ENCODE measurements at regions not wholly inside any gene's neighbourhood (a gene's known extent, or its start where the extent isn't known, plus 50 kb on each side); places are given as distances from the start of the nearest gene placed in this dataset.

DNA sequence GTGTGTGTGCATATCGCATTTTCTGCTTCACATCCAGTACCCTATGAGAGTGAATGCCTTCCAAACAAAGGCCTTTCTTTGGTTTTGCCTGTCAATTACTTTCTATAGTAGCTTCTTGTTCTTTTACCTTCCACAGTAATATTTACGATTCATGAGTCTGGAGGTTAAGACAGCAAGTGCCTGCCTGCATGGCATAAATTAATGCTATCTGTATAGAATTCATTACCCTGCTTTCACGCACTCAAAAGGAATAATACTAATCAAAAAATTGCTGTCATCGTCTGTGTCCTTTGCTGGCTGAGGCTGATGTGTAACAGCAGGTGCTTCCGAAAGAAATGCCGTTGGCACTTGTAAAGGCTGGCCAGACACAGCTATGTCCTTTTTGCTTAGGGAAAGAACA, 1304.4 kb upstream of the CDH6 start:
- H3K9me3 Mint-ChIP-seq = no peaks in the 10 kb centered on the region
- H3K4me1 Mint-ChIP-seq = no peaks in the 10 kb centered on the region
- no peaks in the 10 kb centered on the region for H3K27me3 Mint-ChIP-seq (ENCODE audit: low read depth)
- H3K4me3 Mint-ChIP-seq = no peak overlapping the region
- TF ChIP-seq, protein P1, sequence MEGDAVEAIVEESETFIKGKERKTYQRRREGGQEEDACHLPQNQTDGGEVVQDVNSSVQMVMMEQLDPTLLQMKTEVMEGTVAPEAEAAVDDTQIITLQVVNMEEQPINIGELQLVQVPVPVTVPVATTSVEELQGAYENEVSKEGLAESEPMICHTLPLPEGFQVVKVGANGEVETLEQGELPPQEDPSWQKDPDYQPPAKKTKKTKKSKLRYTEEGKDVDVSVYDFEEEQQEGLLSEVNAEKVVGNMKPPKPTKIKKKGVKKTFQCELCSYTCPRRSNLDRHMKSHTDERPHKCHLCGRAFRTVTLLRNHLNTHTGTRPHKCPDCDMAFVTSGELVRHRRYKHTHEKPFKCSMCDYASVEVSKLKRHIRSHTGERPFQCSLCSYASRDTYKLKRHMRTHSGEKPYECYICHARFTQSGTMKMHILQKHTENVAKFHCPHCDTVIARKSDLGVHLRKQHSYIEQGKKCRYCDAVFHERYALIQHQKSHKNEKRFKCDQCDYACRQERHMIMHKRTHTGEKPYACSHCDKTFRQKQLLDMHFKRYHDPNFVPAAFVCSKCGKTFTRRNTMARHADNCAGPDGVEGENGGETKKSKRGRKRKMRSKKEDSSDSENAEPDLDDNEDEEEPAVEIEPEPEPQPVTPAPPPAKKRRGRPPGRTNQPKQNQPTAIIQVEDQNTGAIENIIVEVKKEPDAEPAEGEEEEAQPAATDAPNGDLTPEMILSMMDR (IDR thresholded peaks at IDR 0.05; ENCODE audit: unreplicated experiment in 3 of 3) = no peak
- no peaks in the 10 kb centered on the region for H3K36me3 Mint-ChIP-seq (ENCODE audit: low read depth)
- H3K27ac Mint-ChIP-seq = no peak overlapping the region

DNA sequence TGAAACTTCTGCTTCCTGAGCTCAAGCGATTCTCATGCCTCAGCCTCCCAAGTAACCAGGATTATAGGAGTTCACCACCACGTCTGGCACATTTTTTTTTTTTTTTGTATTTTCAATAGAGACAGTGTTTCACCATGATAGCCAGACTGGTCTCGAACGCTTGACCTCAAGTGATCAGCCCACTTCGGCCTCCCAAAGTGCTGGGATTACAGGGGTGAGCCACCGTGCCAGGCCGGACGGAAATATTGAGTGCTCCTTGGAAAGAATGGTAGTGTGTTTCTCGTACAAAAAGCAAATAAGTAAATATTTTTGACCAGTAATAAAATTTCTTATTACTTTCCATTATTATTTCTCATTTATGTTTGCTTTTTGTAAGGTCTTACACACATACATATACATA, 1307.9 kb upstream of the CDH6 start:
- Mint-ChIP-seq H3K9me3 (no peaks in the 10 kb centered on the region), H3K27ac (no peak overlapping the region), H3K36me3 (ENCODE audit: low read depth) (no peaks in the 10 kb centered on the region), H3K4me3 (no peak overlapping the region), H3K4me1 (no peaks in the 10 kb centered on the region), H3K27me3 (ENCODE audit: low read depth) (no peaks in the 10 kb centered on the region)
- TF ChIP-seq, protein P1 (IDR thresholded peaks at IDR 0.05; ENCODE audit: unreplicated experiment in 3 of 3) = no peak

DNA sequence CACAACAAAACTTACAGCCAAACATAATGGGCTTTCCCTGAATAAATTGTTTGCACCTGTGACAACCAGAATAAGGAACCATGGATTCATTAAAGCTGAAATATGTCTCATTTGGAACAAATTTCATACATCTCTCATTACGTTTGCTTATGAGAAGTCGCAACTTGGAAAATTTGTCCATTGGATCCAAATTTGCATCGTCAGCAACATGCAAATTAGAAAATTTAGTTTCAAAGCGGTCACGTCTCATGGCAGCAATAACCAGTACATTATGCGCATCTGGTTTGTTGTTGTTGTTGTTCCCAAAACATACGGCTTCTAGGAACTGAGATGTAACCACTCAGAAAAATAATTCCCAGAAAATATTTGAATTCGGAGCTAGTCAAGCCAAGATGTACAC, 1311.5 kb upstream of the CDH6 start:
- Mint-ChIP-seq H3K4me1 (no peaks in the 10 kb centered on the region), H3K9me3 (no peaks in the 10 kb centered on the region), H3K36me3 (ENCODE audit: low read depth) (no peaks in the 10 kb centered on the region), H3K27me3 (ENCODE audit: low read depth) (no peaks in the 10 kb centered on the region), H3K4me3 (no peak overlapping the region), H3K27ac (no peak overlapping the region)
- TF ChIP-seq, protein P1 (IDR thresholded peaks at IDR 0.05; ENCODE audit: unreplicated experiment in 3 of 3) = no peak

DNA sequence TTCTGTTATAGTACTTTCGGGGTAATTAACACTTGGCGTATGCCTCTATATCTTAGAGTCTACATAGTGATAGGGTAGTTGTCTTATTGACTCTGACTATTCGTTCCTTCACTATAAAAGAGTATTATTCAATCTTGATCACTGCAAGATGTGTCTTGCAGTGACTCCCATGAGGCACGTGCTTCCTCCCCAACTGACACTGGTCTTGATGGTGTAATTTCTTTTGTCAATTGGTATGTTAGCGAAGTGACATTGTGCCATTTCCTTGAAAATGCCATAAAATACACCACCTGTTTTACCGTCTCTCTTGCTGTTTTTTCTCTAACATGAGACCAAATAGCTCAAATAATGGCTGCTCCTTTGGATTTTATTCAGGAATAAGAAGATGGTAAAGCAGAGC, 1314.1 kb upstream of the CDH6 start:
- no peaks in the 10 kb centered on the region for H3K4me1 Mint-ChIP-seq
- H3K9me3 Mint-ChIP-seq = no peaks in the 10 kb centered on the region
- TF ChIP-seq, protein P1 (IDR thresholded peaks at IDR 0.05; ENCODE audit: unreplicated experiment in 3 of 3) = no peak
- no peaks in the 10 kb centered on the region for H3K27me3 Mint-ChIP-seq (ENCODE audit: low read depth)
- H3K36me3 Mint-ChIP-seq (ENCODE audit: low read depth) = no peaks in the 10 kb centered on the region
- H3K27ac Mint-ChIP-seq = no peak overlapping the region
- no peak overlapping the region for H3K4me3 Mint-ChIP-seq

DNA sequence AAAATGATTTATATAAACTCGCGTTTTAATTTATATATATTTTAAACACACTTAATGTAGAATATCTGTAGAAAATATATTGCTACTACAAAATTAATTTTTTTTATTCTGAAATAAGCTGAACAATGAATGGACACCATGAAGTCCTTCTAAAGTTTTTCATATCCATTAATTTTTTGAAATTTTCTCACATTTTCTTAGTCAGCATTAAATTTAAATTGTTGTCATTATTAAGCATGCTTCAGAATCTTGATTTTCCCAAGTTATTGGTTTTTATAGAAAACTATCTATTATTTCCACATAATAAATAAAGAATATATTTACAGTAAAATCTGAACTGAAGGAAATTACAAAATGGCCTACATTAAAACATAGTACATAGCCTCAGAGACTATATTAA, 1314.9 kb upstream of the CDH6 start:
- H3K27me3 Mint-ChIP-seq (ENCODE audit: low read depth) = no peaks in the 10 kb centered on the region
- H3K4me3 Mint-ChIP-seq = no peak overlapping the region
- TF ChIP-seq, protein P1 (IDR thresholded peaks at IDR 0.05; ENCODE audit: unreplicated experiment in 3 of 3) = no peak
- no peaks in the 10 kb centered on the region for H3K36me3 Mint-ChIP-seq (ENCODE audit: low read depth)
- no peak overlapping the region for H3K27ac Mint-ChIP-seq
- H3K4me1 Mint-ChIP-seq = no peaks in the 10 kb centered on the region
- H3K9me3 Mint-ChIP-seq = no peaks in the 10 kb centered on the region

DNA sequence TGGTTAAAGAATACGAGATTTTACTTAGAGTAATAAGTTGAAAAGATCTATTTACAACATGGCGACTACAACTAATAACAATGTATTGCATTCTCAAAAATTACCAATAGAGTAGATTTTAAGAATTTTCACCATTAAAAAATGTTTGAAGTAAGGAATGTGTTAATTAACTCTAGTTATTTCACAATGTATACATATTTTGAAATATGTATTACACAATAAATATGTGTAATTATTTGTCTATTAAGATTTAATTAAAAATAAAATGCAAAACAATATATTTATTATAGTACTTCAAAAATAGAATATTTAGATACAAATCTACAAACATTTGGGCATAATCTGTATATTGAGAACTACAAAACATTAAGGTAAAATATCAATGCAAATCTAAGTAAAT, 1326.3 kb upstream of the CDH6 start:
- Mint-ChIP-seq H3K36me3 (ENCODE audit: low read depth) (no peaks in the 10 kb centered on the region), H3K9me3 (no peaks in the 10 kb centered on the region), H3K4me3 (no peak overlapping the region), H3K27ac (no peak overlapping the region), H3K4me1 (no peaks in the 10 kb centered on the region), H3K27me3 (ENCODE audit: low read depth) (no peaks in the 10 kb centered on the region)
- TF ChIP-seq, protein P1 (IDR thresholded peaks at IDR 0.05; ENCODE audit: unreplicated experiment in 3 of 3) = no peak

All from nephron (organoid).